ENCODE measurements at regions not wholly inside any gene's neighbourhood (a gene's known extent, or its start where the extent isn't known, plus 50 kb on each side); places are given as distances from the start of the nearest gene placed in this dataset.

- Mint-ChIP-seq H3K27me3 (ENCODE audit: insufficient read depth) (peaks cover 29% of the 10 kb centered on the region), H3K9me3 (peaks cover 10% of the 10 kb centered on the region), H3K27ac (peak overlapping the region; percentile 98), H3K36me3 (ENCODE audit: low read depth) (no peaks in the 10 kb centered on the region; the same call in 1 of the 2 replicates), H3K4me3 (peak overlapping the region; percentile 58), H3K4me1 (ENCODE audit: low read depth) (peaks cover 33% of the 10 kb centered on the region)
- no peak for DNase-seq
- no peak for TF ChIP-seq CTCF (IDR thresholded peaks at IDR 0.05)
Measured at GRCh38 chr10:117462816-117463544, 79.6 kb upstream of the EMX2 start.

- H3K4me1 Mint-ChIP-seq (ENCODE audit: low read depth) = peaks cover 33% of the 10 kb centered on the region
- H3K27me3 Mint-ChIP-seq (ENCODE audit: insufficient read depth) = peaks cover 29% of the 10 kb centered on the region
- peak overlapping the region; percentile 98 for H3K27ac Mint-ChIP-seq
- H3K36me3 Mint-ChIP-seq (ENCODE audit: low read depth) = no peaks in the 10 kb centered on the region; the same call in 1 of the 2 replicates
- H3K9me3 Mint-ChIP-seq = peaks cover 10% of the 10 kb centered on the region
- peak; percentile 68 for TF ChIP-seq CTCF (IDR thresholded peaks at IDR 0.05)
- H3K4me3 Mint-ChIP-seq = peak overlapping the region; percentile 58
- DNase-seq = no peak
Measured at GRCh38 chr10:117462424-117462792, 80.1 kb upstream of the EMX2 start.

- DNase-seq = peak; percentile 98
- H3K36me3 Mint-ChIP-seq (ENCODE audit: low read depth) = no peaks in the 10 kb centered on the region; the same call in 1 of the 2 replicates
Measured at GRCh38 chr10:117461766-117462423, 80.7 kb upstream of the EMX2 start.

GRCh38 chr10:117460846-117461765 lies 81.4 kb upstream of the EMX2 start:
- no peaks in the 10 kb centered on the region; the same call in 1 of the 2 replicates for H3K36me3 Mint-ChIP-seq (ENCODE audit: low read depth)
- peak; percentile 92 for DNase-seq
- H3K27me3 Mint-ChIP-seq (ENCODE audit: insufficient read depth) = peaks cover 19% of the 10 kb centered on the region
- H3K4me3 Mint-ChIP-seq = peak overlapping the region; percentile 76
- no peak for TF ChIP-seq CTCF (IDR thresholded peaks at IDR 0.05)
- peak overlapping the region; percentile 98 for H3K27ac Mint-ChIP-seq
- peaks cover 42% of the 10 kb centered on the region for H3K4me1 Mint-ChIP-seq (ENCODE audit: low read depth)
- peaks cover 10% of the 10 kb centered on the region for H3K9me3 Mint-ChIP-seq

More at GRCh38 chr10:117461766-117462423, 80.7 kb upstream of the EMX2 start:
- Mint-ChIP-seq H3K4me1 (ENCODE audit: low read depth) (peaks cover 34% of the 10 kb centered on the region), H3K27me3 (ENCODE audit: insufficient read depth) (peaks cover 26% of the 10 kb centered on the region), H3K27ac (peak overlapping the region; percentile 98), H3K4me3 (peak overlapping the region; percentile 58), H3K9me3 (peaks cover 10% of the 10 kb centered on the region)
- no peak for TF ChIP-seq CTCF (IDR thresholded peaks at IDR 0.05)

- no peaks in the 10 kb centered on the region for H3K36me3 Mint-ChIP-seq (ENCODE audit: low read depth)
- no peak for TF ChIP-seq CTCF (IDR thresholded peaks at IDR 0.05)
- H3K4me1 Mint-ChIP-seq (ENCODE audit: low read depth) = peaks cover 55% of the 10 kb centered on the region
- no peak for DNase-seq
- H3K4me3 Mint-ChIP-seq = no peak overlapping the region
- H3K9me3 Mint-ChIP-seq = peaks cover 11% of the 10 kb centered on the region
- no peak overlapping the region for H3K27ac Mint-ChIP-seq
- peaks cover 17% of the 10 kb centered on the region for H3K27me3 Mint-ChIP-seq (ENCODE audit: insufficient read depth)
Measured at GRCh38 chr10:117458571-117458970, 83.3 kb upstream of the PDZD8 start.
